ENCODE measurements at regions not wholly inside any gene's neighbourhood (a gene's known extent, or its start where the extent isn't known, plus 50 kb on each side); places are given as distances from the start of the nearest gene placed in this dataset.

DNA sequence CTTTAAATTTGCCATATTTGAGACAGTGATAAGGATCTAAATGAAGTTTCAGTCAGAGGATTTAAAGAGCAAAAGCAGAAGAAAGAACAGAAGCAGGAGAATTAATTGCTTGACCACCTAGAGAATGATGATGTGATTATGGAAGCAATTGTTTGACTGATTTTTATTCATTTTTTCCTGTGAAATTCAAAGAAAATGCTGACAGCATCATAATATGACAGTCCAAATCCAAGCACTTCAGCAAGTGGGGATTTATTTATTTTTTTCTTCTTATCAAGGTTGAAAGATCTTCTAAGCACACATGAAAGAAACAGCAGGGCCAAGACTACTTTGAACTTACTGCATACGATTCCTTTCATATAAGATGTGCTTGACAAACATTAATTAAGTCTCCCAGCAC, 125.2 kb downstream of the BMP2 start:
- Histone ChIP-seq H3K36me3 (no peaks in the 10 kb centered on the region), H3K9me3 (ENCODE audit: low read depth) (no peaks in the 10 kb centered on the region), H3K4me3 (no peak overlapping the region), H3K27ac (no peak overlapping the region), H3K27me3 (no peaks in the 10 kb centered on the region), H3K4me1 (ENCODE audit: low read depth) (no peaks in the 10 kb centered on the region)
- DNase-seq (ENCODE audit: low read depth in 1 of 2, low spot score in 1 of 2): no peak
- no peak for TF ChIP-seq CTCF (IDR thresholded peaks at IDR 0.05; ENCODE audit: low read depth, low read length)

DNA sequence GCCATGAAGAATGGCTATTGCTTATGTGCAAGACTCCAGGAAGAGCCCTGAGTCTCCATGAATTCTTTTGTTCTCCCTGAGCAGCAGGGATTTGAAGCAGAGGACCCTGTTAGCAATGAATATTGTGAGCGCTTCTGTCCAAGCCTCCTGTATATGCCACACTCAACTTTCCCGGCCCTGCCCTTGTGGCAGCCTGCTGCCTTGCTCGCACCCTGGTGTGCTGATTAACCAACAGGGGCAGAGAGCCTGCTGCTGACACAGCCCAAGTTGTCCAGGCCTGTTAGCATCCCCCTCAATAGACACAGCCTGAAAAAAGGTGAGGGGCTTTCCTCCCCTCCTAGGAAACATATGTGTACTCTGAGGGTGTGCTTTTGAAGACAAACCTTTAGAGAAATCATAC, 131.4 kb downstream of the BMP2 start:
- TF ChIP-seq CTCF (IDR thresholded peaks at IDR 0.05; ENCODE audit: low read depth, low read length): no peak
- Histone ChIP-seq H3K4me1 (ENCODE audit: low read depth) (no peaks in the 10 kb centered on the region), H3K9me3 (ENCODE audit: low read depth) (no peaks in the 10 kb centered on the region), H3K4me3 (no peak overlapping the region), H3K27me3 (no peaks in the 10 kb centered on the region), H3K36me3 (no peaks in the 10 kb centered on the region), H3K27ac (no peak overlapping the region)
- no peak for DNase-seq (ENCODE audit: low read depth in 1 of 2, low spot score in 1 of 2)

DNA sequence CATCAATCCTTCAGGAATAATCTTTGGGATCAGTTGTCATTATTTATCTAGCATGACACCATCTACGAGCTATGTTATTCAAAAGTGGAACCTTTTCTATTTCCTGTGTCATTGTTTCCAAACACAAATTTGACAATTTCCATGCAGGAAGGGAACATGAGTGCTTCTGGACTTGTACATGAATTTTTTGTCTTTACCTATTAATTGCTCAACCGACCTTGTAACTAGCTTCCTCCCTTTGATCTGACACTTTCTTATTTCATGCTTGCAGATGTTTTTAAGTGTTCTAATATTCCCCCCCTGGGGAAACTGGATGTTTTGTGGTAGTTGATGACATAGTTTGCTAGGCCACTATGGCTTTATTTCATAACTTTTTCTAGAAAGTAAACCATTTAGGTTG, 139.4 kb downstream of the BMP2 start:
- no peaks in the 10 kb centered on the region for H3K9me3 ChIP-seq (ENCODE audit: low read depth)
- DNase-seq (ENCODE audit: low read depth in 1 of 2, low spot score in 1 of 2): no peak
- no peaks in the 10 kb centered on the region for H3K4me1 ChIP-seq (ENCODE audit: low read depth)
- no peaks in the 10 kb centered on the region for H3K27me3 ChIP-seq
- no peak for TF ChIP-seq CTCF (IDR thresholded peaks at IDR 0.05; ENCODE audit: low read depth, low read length)
- no peak overlapping the region for H3K4me3 ChIP-seq
- no peaks in the 10 kb centered on the region for H3K36me3 ChIP-seq
- no peak overlapping the region for H3K27ac ChIP-seq

DNA sequence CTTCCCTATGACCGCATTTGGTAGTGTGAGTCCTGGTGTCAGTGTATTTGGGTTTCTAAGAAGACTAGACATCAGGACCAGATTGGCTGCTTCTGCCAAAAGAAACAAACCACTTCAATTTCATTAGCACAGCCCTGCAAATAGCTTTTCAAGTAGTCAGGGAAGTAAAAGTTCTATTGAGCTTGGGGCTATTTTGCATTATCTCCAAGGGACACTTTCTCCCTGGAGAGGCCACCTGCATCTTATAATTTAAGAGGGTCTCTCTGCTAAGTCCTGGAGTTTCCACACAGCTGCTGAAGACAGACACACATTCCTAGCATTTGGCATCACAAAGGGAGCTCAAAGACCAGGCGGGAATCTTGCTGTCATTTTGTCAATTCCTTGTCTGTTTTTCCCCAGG, 141.2 kb downstream of the BMP2 start:
- no peaks in the 10 kb centered on the region for H3K36me3 ChIP-seq
- H3K4me1 ChIP-seq (ENCODE audit: low read depth): no peaks in the 10 kb centered on the region
- no peak for DNase-seq (ENCODE audit: low read depth in 1 of 2, low spot score in 1 of 2)
- no peak for TF ChIP-seq CTCF (IDR thresholded peaks at IDR 0.05; ENCODE audit: low read depth, low read length)
- H3K27ac ChIP-seq: no peak overlapping the region
- no peaks in the 10 kb centered on the region for H3K27me3 ChIP-seq
- no peaks in the 10 kb centered on the region for H3K9me3 ChIP-seq (ENCODE audit: low read depth)
- H3K4me3 ChIP-seq: no peak overlapping the region

DNA sequence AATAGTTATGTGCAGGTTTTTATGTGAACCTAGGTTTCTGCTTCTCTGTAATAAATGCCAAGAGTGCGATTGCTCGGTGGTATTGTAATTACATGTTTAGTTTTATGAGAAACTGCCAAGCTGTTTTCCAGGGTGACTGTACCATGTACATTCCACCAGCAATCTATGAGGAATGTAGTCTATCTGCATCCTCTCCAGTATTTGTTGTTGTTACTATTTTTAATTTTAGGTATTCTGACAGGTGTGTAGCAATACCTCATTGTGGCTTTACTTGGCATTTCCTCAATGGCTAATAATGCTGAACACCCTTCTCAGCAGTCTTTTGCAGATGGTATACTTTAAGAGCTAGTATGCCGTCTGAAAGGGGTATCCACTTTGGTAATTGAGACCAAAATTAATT, 142.1 kb downstream of the BMP2 start:
- Histone ChIP-seq H3K4me1 (ENCODE audit: low read depth) (no peaks in the 10 kb centered on the region), H3K36me3 (no peaks in the 10 kb centered on the region), H3K9me3 (ENCODE audit: low read depth) (no peaks in the 10 kb centered on the region), H3K4me3 (no peak overlapping the region), H3K27ac (no peak overlapping the region), H3K27me3 (no peaks in the 10 kb centered on the region)
- no peak for DNase-seq (ENCODE audit: low read depth in 1 of 2, low spot score in 1 of 2)
- no peak for TF ChIP-seq CTCF (IDR thresholded peaks at IDR 0.05; ENCODE audit: low read depth, low read length)

- Histone ChIP-seq H3K36me3 (no peaks in the 10 kb centered on the region), H3K27ac (no peak overlapping the region), H3K4me3 (no peak overlapping the region), H3K9me3 (ENCODE audit: low read depth) (no peaks in the 10 kb centered on the region), H3K4me1 (ENCODE audit: low read depth) (peaks cover 3% of the 10 kb centered on the region), H3K27me3 (no peaks in the 10 kb centered on the region)
- no peak for TF ChIP-seq CTCF (IDR thresholded peaks at IDR 0.05; ENCODE audit: low read depth, low read length)
- no peak for DNase-seq (ENCODE audit: low read depth in 1 of 2, low spot score in 1 of 2)
These were observed 147.5 kb downstream of the BMP2 start for GRCh38 chr20:6914986-6915385.

Data from cardiac muscle cell (in vitro differentiated cells and primary cell).